ENCODE measurements at regions not wholly inside any gene's neighbourhood (a gene's known extent, or its start where the extent isn't known, plus 50 kb on each side); places are given as distances from the start of the nearest gene placed in this dataset.

- Histone ChIP-seq H4K20me1 (ENCODE audit: insufficient read depth, low read length) (no peaks in the 10 kb centered on the region), H3K9ac (ENCODE audit: insufficient read depth, low read length, poor library complexity, severe bottlenecking) (no peak overlapping the region), H2AFZ (ENCODE audit: insufficient read depth, low read depth, low read length, poor library complexity, severe bottlenecking) (no peak overlapping the region), H3K4me2 (replicated peaks; ENCODE audit: extremely low read depth, low read length, poor library complexity, severe bottlenecking) (no peak overlapping the region), H3K27me3 (ENCODE audit: control insufficient read depth in 2 of 2, insufficient read depth in 2 of 2, low read length in 2 of 2) (no peaks in the 10 kb centered on the region), H3K36me3 (replicated peaks in 1 of 2; ENCODE audit: control insufficient read depth in 1 of 2, insufficient read depth in 2 of 2, low read length in 2 of 2) (no peaks in the 10 kb centered on the region), H3K79me2 (ENCODE audit: insufficient read depth, low read length) (no peaks in the 10 kb centered on the region), H3K27ac (ENCODE audit: low read depth in 1 of 2, low read length in 2 of 2) (no peak overlapping the region), H3K4me1 (ENCODE audit: control insufficient read depth in 1 of 2, insufficient read depth in 2 of 2, low read length in 2 of 2) (no peaks in the 10 kb centered on the region), H3K9me3 (replicated peaks in 1 of 2; ENCODE audit: control insufficient read depth in 1 of 2, insufficient read depth in 1 of 2, low read length in 2 of 2) (peaks cover 45 to 64% of the 10 kb centered on the region in 2 donors), H3K4me3 (replicated peaks in 1 of 3; ENCODE audit: low read depth in 2 of 3, low read length in 3 of 3) (no peak overlapping the region)
- Mint-ChIP-seq H3K4me3 (no peak overlapping the region), H3K9me3 (peaks cover 0 to 4% (median 0%) of the 10 kb centered on the region in 7 donors), H3K4me1 (no peaks in the 10 kb centered on the region), H3K36me3 (no peaks in the 10 kb centered on the region), H3K27ac (no peak overlapping the region), H3K27me3 (ENCODE audit: low read depth in 3 of 3) (no peaks in the 10 kb centered on the region)
- WGBS (ENCODE audit: insufficient coverage), result 60% methylated on average over 1 of the region's 5 CpGs
- intact Hi-C loops (cut with micrococcal nuclease), result no loop called here
- TF ChIP-seq CTCF (IDR thresholded peaks at IDR 0.05), result no peak
- no peak for DNase-seq
Observed at GRCh38 chr21:9760398-9761074, 760.8 kb upstream of the TPTE start.

- H3K4me2 ChIP-seq (replicated peaks; ENCODE audit: extremely low read depth, low read length, poor library complexity, severe bottlenecking), result no peak overlapping the region
- H3K27me3 ChIP-seq (ENCODE audit: control insufficient read depth in 2 of 2, insufficient read depth in 2 of 2, low read length in 2 of 2), result no peaks in the 10 kb centered on the region
- H3K27ac Mint-ChIP-seq, result no peak overlapping the region
- no peak for TF ChIP-seq CTCF (IDR thresholded peaks at IDR 0.05)
- H3K4me1 Mint-ChIP-seq, result no peaks in the 10 kb centered on the region
- no peaks in the 10 kb centered on the region for H4K20me1 ChIP-seq (ENCODE audit: insufficient read depth, low read length)
- H3K9me3 Mint-ChIP-seq, result peaks cover 0 to 11% (median 4%) of the 10 kb centered on the region in 7 donors
- H3K4me3 Mint-ChIP-seq, result no peak overlapping the region
- intact Hi-C loops (cut with micrococcal nuclease), result no loop called here
- H3K36me3 Mint-ChIP-seq, result no peaks in the 10 kb centered on the region
- 71% methylated on average over 2 of the region's 3 CpGs for WGBS (ENCODE audit: insufficient coverage)
- H3K79me2 ChIP-seq (ENCODE audit: insufficient read depth, low read length), result no peaks in the 10 kb centered on the region
- no peak for DNase-seq
- no peak overlapping the region for H2AFZ ChIP-seq (ENCODE audit: insufficient read depth, low read depth, low read length, poor library complexity, severe bottlenecking)
- no peak overlapping the region for H3K27ac ChIP-seq (ENCODE audit: low read depth in 1 of 2, low read length in 2 of 2)
- H3K4me3 ChIP-seq (replicated peaks in 1 of 3; ENCODE audit: low read depth in 2 of 3, low read length in 3 of 3), result no peak overlapping the region
- H3K36me3 ChIP-seq (replicated peaks in 1 of 2; ENCODE audit: control insufficient read depth in 1 of 2, insufficient read depth in 2 of 2, low read length in 2 of 2), result no peaks in the 10 kb centered on the region
- H3K4me1 ChIP-seq (ENCODE audit: control insufficient read depth in 1 of 2, insufficient read depth in 2 of 2, low read length in 2 of 2), result no peaks in the 10 kb centered on the region
- no peak overlapping the region for H3K9ac ChIP-seq (ENCODE audit: insufficient read depth, low read length, poor library complexity, severe bottlenecking)
- peaks cover 47 to 61% of the 10 kb centered on the region in 2 donors for H3K9me3 ChIP-seq (replicated peaks in 1 of 2; ENCODE audit: control insufficient read depth in 1 of 2, insufficient read depth in 1 of 2, low read length in 2 of 2)
- H3K27me3 Mint-ChIP-seq (ENCODE audit: low read depth in 3 of 3), result no peaks in the 10 kb centered on the region
Observed at GRCh38 chr21:9763306-9763705, 758.1 kb upstream of the TPTE start.

Data from CD14-positive monocyte (primary cell).